Upper lobe of left lung (tissue), 4 donors: ENCODE measurements at regions not wholly inside any gene's neighbourhood (a gene's known extent, or its start where the extent isn't known, plus 50 kb on each side); places are given as distances from the start of the nearest gene placed in this dataset.

Source experiments
- CTCF ChIP-seq, 6 experiments: fragments of 450-650 bp in 4 of 6; fragments of 200-600 bp in 2 of 6; sonication (generic) in 2 of 6; IDR thresholded peaks; one replicate each; pipeline ENCODE4 v1.5.1; 2016 to 2019; ENCODE audit warnings: antibody characterized with exemption in 6 of 6
- EP300 ChIP-seq, 4 donors: sonication (generic); formaldehyde crosslinking; IDR thresholded peaks; one replicate each; pipeline ENCODE4 v1.5.1; 2017; ENCODE audit warnings: antibody characterized with exemption in 4 of 4, control low read depth in 2 of 4
- POLR2A ChIP-seq, 4 donors: fragments of 450-650 bp; IDR thresholded peaks; one replicate each; pipeline ENCODE4 v1.5.1; 2016 to 2017; ENCODE audit warnings: antibody characterized with exemption in 4 of 4, mild to moderate bottlenecking in 2 of 4
- POLR2AphosphoS5 ChIP-seq, 2 donors: sonication (generic); formaldehyde crosslinking; IDR thresholded peaks; one replicate each; pipeline ENCODE4 v1.5.1; 2017; ENCODE audit warnings: antibody characterized with exemption in 2 of 2

- TF ChIP-seq EP300 (IDR thresholded peaks at IDR 0.05) (no peak), CTCF (IDR thresholded peaks at IDR 0.05) (no peak), POLR2AphosphoS5 (IDR thresholded peaks at IDR 0.05) (no peak), POLR2A (IDR thresholded peaks at IDR 0.05) (no peak)
These were observed 61.3 kb upstream of the HDAC4 start for GRCh38 chr2:239462191-239462515.
